ENCODE measurements at regions not wholly inside any gene's neighbourhood (a gene's known extent, or its start where the extent isn't known, plus 50 kb on each side); places are given as distances from the start of the nearest gene placed in this dataset.

- H3K9me3 ChIP-seq, result no peaks in the 10 kb centered on the region
- H3K27me3 ChIP-seq (replicated peaks; ENCODE audit: insufficient read depth), result no peaks in the 10 kb centered on the region
- TF ChIP-seq, protein P1, sequence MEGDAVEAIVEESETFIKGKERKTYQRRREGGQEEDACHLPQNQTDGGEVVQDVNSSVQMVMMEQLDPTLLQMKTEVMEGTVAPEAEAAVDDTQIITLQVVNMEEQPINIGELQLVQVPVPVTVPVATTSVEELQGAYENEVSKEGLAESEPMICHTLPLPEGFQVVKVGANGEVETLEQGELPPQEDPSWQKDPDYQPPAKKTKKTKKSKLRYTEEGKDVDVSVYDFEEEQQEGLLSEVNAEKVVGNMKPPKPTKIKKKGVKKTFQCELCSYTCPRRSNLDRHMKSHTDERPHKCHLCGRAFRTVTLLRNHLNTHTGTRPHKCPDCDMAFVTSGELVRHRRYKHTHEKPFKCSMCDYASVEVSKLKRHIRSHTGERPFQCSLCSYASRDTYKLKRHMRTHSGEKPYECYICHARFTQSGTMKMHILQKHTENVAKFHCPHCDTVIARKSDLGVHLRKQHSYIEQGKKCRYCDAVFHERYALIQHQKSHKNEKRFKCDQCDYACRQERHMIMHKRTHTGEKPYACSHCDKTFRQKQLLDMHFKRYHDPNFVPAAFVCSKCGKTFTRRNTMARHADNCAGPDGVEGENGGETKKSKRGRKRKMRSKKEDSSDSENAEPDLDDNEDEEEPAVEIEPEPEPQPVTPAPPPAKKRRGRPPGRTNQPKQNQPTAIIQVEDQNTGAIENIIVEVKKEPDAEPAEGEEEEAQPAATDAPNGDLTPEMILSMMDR (IDR thresholded peaks at IDR 0.05), result no peak
- no peaks in the 10 kb centered on the region for H3K36me3 ChIP-seq
- DNase-seq (ENCODE audit: low spot score) (no peak), ATAC-seq (ENCODE audit: insufficient number of reproducible peaks, low FRiP score, low read depth) (no peak)
- no peaks in the 10 kb centered on the region for H3K4me1 ChIP-seq (ENCODE audit: control insufficient read depth in 1 of 2, low read depth in 2 of 2)
- no peak overlapping the region for H3K27ac ChIP-seq
- no peak overlapping the region for H3K4me3 ChIP-seq
These were observed 791.7 kb upstream of the CDH10 start for GRCh38 chr5:25436452-25436851.

DNA sequence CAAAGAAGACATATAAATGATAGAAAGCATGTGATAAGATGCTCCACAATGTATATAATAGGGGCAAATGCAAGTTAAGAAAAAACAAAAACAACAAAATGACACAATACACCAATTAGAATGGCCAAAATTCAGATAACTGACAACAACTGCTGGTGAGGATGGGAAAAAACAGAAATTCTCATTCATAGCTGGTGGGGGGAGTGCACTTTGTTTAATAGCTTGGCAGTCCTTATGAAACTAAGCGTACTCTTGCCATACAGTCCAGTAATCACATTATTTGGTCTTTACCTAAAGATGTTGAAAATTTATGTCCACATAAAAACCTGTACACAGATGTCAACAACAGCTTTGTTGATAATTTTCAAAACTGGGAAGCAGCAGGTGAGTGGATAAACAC, 791.1 kb upstream of the CDH10 start:
- no peaks in the 10 kb centered on the region for H3K4me1 ChIP-seq (ENCODE audit: control insufficient read depth in 1 of 2, low read depth in 2 of 2)
- TF ChIP-seq, protein P1 (IDR thresholded peaks at IDR 0.05), result no peak
- no peaks in the 10 kb centered on the region for H3K9me3 ChIP-seq
- no peak overlapping the region for H3K27ac ChIP-seq
- DNase-seq (ENCODE audit: low spot score) (no peak), ATAC-seq (ENCODE audit: insufficient number of reproducible peaks, low FRiP score, low read depth) (no peak)
- no peak overlapping the region for H3K4me3 ChIP-seq
- no peaks in the 10 kb centered on the region for H3K27me3 ChIP-seq (replicated peaks; ENCODE audit: insufficient read depth)
- H3K36me3 ChIP-seq, result no peaks in the 10 kb centered on the region

GRCh38 chr5:25427240-25427639, 782.5 kb upstream of the CDH10 start:
- ATAC-seq (ENCODE audit: insufficient number of reproducible peaks, low FRiP score, low read depth) (no peak), DNase-seq (ENCODE audit: low spot score) (no peak)
- Histone ChIP-seq H3K4me3 (no peak overlapping the region), H3K9me3 (no peaks in the 10 kb centered on the region), H3K27me3 (replicated peaks; ENCODE audit: insufficient read depth) (no peaks in the 10 kb centered on the region), H3K4me1 (ENCODE audit: control insufficient read depth in 1 of 2, low read depth in 2 of 2) (no peaks in the 10 kb centered on the region), H3K36me3 (no peaks in the 10 kb centered on the region), H3K27ac (no peak overlapping the region)
- TF ChIP-seq, protein P1 (IDR thresholded peaks at IDR 0.05), result no peak

DNA sequence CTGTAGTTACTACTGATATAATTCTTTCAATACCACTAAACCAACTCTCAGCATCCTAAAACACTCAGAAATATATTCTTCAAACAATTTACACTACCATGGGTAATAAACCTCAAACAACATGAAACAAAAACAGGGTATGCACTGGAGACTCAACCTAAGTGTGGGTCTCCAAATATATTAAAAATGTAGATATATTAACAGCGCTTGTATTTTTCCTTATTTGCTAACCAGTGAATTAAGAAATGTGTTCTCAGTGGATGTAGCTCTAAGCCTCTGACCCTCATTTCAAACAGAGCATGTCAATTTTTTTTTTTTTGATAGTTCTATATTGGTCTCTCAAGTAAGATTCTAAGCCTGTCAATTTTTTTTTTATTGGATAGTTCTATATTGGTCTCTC, 778.5 kb upstream of the CDH10 start:
- TF ChIP-seq, protein P1 (IDR thresholded peaks at IDR 0.05), result no peak
- no peaks in the 10 kb centered on the region for H3K9me3 ChIP-seq
- DNase-seq (ENCODE audit: low spot score) (no peak), ATAC-seq (ENCODE audit: insufficient number of reproducible peaks, low FRiP score, low read depth) (no peak)
- H3K36me3 ChIP-seq, result no peaks in the 10 kb centered on the region
- no peak overlapping the region for H3K4me3 ChIP-seq
- no peaks in the 10 kb centered on the region for H3K4me1 ChIP-seq (ENCODE audit: control insufficient read depth in 1 of 2, low read depth in 2 of 2)
- no peaks in the 10 kb centered on the region for H3K27me3 ChIP-seq (replicated peaks; ENCODE audit: insufficient read depth)
- no peak overlapping the region for H3K27ac ChIP-seq

DNA sequence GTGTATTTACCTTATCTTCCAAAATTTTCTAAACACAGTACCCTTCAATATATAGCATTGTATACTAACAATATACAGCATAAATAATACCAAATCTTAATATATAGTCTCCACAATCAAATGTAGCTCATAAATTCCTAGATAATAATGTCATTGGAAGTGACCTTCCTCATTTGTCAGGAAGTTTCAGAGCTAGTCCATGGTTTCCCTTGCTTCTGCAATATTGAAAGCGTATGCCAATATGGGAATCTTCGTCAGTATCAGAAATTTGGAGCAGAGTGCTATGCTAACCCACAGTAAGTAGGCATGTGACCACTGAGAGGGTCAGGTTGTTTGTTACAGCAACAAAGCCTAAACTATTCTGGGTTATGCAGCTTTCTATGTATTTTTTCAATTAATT, 774.9 kb upstream of the CDH10 start:
- no peak overlapping the region for H3K4me3 ChIP-seq
- TF ChIP-seq, protein P1 (IDR thresholded peaks at IDR 0.05), result no peak
- ATAC-seq (ENCODE audit: insufficient number of reproducible peaks, low FRiP score, low read depth) (no peak), DNase-seq (ENCODE audit: low spot score) (no peak)
- H3K4me1 ChIP-seq (ENCODE audit: control insufficient read depth in 1 of 2, low read depth in 2 of 2), result no peaks in the 10 kb centered on the region
- H3K27ac ChIP-seq, result no peak overlapping the region
- H3K27me3 ChIP-seq (replicated peaks; ENCODE audit: insufficient read depth), result no peaks in the 10 kb centered on the region
- H3K36me3 ChIP-seq, result no peaks in the 10 kb centered on the region
- H3K9me3 ChIP-seq, result no peaks in the 10 kb centered on the region
